GM18520 (cell line): ENCODE measurements at regions not wholly inside any gene's neighbourhood (a gene's known extent, or its start where the extent isn't known, plus 50 kb on each side); places are given as distances from the start of the nearest gene placed in this dataset.
"Not testable (repeated sequence)": the region's sequence is repeated elsewhere in the genome, so short reads cannot be mapped to it uniquely, and the experiment has no call there.

Experiments
- ATAC-seq: cut with Tn5 transposase; IDR thresholded peaks from one replicate; pipeline ENCODE4 v1.9.1; 2021; ENCODE audit not compliant: unreplicated experiment

DNA sequence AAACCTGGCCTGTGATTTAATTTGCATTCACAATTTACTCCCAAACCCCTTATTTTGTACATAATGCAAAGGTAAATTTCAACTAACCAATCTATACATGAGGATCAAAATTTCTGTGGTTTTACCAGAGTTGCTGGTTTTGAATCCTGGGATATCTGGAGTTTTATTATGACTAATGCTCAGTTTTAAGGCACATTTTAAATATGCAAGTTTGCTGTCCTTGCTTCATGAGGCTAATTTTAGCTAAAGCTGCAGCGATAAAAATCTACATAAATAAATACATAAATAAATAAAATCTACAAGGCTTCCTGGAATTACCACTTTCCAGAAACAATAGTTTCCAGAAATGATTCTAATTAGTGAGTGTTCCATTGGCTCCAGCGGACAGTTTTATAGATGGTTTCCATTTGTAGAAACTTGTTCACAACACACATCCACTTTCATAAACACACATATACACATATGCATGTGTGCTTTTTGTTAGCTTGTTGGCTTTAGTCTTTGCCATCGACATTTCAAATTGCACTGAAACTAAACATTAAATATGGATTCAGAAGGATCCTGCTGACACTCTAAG is 339.5 kb upstream of the NRP1 start:
- no peak for ATAC-seq

GRCh38 chr10:33669904-33670303 is 335.4 kb upstream of the NRP1 start:
- ATAC-seq, result no peak

DNA sequence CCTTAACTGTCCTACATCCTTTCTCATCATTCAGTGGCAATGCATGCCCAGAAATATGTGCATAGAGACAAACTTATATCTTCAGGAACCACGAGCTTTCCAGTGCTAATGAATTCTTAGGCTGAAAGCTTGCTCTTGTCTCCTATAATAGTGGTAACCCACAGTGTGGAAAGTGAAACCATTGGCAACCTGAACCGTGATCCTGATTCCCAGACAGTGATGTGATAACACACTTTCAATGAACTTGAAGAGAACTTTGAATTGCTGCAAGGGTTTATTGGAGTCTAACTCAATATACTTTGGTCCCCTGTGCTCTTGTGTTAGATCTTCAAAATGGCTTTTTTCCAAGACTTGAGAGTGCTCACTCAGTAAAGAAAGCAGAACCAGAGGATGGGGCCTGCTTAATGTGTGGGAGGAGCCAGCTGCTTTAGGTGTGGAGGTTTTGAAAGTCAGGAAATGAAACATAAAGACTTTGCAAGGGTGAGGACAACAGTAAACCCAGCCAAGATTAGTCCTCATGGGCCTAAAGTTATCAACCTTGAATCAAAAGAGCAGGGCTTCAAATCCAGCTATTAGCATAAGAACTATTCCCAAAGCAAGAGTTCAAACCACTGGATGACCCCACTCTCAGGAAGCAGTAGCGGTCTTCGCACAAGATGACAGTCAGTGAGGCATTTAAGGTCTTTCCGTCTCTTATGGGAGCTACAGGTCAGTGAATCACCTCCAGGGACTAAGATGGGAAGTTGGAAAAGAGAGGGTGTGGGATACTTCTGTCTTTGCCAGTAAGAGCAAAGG is 332.4 kb upstream of the NRP1 start:
- ATAC-seq, result no peak

DNA sequence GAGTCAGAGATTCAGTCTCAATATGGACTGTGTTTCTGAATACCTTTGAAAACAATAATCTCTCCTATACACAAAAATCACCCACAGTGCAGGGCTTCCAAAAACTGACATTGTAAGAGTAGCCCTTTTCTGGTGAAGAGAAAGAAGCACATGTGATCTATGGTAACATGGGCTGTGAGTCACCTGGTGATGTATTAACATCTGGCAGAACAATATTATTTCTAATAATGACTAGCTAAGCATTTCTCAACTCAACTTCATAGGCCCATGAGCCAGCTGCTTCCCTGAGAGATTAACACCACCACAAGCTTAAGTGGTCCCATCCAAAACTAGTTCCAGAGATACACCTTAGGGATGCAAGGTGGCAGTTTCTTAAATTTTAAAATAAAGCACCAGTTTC is 331.0 kb upstream of the NRP1 start:
- no peak for ATAC-seq

DNA sequence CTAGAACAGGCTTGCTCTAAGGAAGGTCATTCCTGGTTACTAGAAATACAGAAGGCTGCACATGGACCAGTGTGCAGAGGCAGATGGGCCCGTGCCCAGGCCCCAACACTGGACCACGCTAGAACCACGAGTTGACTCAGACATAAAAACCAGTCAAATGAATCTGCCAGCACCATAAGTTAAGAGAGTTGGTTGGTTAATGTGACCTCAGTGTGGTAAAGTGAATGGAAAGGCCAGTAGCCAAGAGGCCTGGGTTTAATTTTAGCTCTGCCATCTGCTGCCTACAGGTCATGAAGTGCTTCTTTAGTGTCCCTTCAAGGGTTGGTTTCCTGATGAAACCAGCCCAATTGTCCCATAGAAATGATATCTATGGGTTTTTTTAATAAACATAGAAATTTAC is 329.6 kb upstream of the NRP1 start:
- no peak for ATAC-seq

- ATAC-seq, result no peak
Measured at GRCh38 chr10:33661580-33662336, 327.3 kb upstream of the NRP1 start.

DNA sequence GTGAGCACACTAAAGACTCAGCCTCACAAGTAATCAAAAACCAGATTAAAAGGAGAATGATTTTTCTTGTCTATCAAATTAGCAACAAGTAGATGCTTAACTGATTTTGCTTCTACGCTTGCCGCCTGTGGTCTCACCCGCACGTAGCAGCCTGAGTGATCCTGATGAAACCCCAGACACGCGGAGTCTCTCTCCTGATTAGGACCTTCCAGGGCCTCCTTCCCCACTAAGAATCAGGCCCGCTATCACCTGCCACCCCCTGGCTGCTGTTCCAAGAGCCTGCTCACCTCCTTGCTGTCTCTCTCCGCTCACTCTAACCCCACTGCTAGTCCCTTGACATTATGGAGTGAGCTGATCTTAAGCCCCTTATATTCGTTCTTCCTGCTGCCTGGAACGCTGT is 325.9 kb upstream of the NRP1 start:
- no peak for ATAC-seq

- no peak for ATAC-seq
Measured at GRCh38 chr10:33657913-33658312, 323.4 kb upstream of the NRP1 start.

DNA sequence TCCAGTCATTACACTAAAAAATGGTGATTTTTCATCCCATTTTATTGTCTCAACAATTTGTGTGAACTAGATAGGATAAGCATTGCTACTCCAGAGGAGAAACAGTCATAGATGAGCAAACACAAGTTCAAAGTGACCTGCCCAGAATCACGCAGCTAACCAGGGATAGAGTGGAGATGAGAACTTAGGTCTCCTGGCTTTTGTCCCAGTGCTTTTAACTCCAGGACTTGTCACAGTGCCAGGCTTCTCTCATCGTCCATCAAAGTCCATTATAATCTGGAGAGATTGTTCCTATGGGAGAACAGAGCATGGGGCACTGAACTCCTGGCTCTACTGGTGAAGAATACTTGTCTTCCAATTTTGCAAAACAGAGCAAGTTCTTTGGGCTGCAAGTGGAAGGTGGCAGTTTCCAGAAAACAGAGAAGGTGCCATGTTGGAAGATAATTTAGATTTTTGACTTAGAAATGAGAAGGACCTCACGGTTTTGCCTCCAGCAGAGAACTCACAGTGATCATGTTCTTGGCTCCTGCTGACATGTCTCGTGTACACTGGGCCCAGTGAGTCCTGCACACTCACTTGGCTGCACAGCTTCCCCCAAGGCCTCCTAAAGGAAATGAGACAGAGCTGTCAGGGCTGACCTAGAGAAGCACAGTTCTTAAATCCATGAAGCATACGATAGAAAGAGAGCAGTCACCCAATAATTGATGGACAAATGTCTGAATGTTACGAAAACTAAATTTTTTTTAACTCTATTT is 322.9 kb upstream of the NRP1 start:
- ATAC-seq, result no peak

DNA sequence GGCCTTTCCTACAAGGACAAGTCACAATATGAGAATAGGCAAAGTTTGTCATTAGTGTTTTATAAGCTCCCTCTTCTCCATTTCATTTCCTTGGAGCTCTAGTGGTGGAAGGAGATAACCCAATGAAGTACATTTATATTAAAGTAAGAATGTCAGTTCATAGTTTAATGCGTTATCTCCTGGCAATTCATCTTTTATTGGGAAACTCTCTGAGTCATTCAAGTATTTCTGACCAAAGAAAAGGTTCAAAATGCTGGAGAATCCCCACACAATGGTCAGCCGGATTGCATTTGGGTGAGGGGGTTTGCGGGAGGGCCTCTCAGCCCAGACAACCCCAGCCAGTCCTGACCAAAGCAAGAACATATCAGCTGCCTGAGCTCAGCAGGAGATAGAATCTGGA is 321.5 kb upstream of the NRP1 start:
- ATAC-seq, result no peak

DNA sequence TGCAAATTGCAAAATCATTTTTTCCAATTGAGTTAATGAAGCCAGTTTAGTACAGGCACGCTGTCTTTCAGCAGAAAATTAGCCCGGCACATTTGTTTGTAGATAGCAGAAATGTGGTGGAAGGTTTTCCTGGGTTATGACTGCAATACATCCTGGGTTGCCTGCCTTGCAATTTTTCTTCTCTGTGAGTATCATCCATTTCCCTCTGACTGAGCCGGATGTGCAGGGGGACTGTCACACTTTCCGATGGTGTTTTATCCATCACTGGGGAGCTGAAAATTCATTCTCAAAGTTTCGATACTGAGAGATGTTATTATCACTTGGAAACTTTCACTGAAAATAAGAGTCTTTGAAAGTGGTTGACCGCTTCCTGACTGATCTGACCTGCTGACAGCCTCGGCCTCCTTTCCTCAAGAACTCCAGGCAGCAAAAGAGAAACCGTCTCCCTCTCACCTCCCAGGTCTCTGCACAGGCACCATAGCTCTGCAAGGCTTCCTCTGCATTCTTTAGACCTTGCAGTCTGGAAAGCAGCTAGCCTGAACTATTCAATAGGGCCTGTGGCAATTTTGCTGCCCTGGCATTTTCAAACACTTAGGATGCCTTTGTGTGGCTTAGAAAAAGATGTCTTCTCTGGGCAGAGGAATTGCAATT is 320.8 kb upstream of the NRP1 start:
- no peak for ATAC-seq

- no peak for ATAC-seq
Measured at GRCh38 chr10:33653584-33654367, 319.3 kb upstream of the NRP1 start.

GRCh38 chr10:33652870-33653269 is 318.4 kb upstream of the NRP1 start:
- no peak for ATAC-seq

DNA sequence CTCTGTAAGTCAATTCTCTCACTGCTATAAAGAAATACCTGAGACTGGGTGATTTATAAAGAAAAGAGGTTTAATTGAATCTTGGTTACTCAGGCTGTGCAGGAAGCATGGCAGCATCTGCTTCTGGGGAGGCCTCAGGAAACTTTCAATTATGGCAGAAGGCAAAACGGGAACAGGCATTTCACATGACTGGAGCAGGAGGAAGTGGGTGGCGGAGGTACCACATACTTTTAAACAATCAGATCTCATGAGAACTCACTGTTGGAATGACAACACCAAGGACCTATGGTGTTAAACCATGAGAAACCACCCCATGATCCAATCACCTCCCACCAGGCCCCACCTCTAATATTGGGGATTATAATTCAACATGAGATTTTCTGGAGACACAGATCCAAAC is 315.7 kb upstream of the NRP1 start:
- not testable (repeated sequence) for ATAC-seq

DNA sequence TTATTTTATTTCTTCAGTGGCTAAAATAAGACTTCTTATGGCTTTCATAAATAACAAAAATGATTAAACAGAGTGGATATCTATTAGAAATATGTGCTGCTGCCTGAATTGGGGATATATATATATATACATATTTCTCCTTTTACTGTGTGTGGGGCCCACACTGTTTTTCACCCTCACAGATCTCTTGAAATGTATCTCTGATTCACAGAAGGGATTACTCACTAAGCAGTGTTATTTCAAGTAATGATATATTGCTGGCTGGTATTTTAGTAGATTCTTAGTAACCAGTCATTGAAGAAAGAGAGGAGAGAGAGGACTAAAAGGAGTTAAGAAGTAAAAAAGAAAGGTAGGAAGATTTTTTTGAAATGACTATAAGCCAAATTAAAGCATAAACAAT is 308.6 kb upstream of the NRP1 start:
- ATAC-seq, result no peak

- no peak for ATAC-seq
Measured at GRCh38 chr10:33638891-33639290, 304.4 kb upstream of the NRP1 start.

DNA sequence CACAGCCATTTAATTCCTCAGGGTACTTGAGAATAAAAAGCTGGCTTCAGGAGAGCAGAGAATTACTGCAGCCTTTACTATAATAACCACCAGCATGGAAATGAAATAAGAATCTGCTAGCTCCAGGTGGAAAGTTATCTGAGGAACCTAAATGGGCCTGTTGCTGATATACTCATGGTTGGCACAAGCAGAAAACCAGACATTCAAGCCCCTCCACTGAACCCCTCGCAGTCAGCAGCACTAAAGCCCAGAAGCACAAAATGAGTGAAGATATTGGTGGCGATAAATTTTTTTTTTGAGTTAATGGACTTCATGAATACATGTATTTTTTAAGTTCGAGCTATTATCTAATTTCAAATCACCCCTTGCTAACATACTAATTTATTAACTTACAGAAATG is 303.9 kb upstream of the NRP1 start:
- ATAC-seq, result no peak

GRCh38 chr10:33635967-33636515 is 301.6 kb upstream of the NRP1 start:
- ATAC-seq, result no peak

GRCh38 chr10:33632432-33632831 is 298.0 kb upstream of the NRP1 start:
- no peak for ATAC-seq

DNA sequence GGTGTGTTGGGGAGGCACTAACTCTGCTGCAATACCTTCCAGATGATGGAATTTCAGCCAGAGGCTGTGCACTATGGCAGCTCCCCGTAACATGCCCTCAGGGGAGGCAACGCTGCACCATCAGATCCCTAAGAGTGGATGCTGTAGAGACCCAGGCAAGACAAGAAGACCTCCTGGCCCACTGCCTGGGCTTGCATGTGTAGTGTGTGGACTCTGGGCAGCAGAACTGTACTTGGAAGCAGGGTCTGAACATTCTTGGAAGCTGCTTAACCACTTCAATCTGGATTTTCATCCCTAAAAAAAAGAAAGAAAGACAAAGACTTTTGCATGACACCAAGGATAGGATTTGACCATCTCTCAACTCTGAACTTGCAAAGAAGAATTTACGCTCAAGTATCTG is 297.5 kb upstream of the NRP1 start:
- no peak for ATAC-seq
